SK-N-SH treated with all-trans-retinoic acid at 6 μM for 48 hours (cell line): ENCODE measurements at regions not wholly inside any gene's neighbourhood (a gene's known extent, or its start where the extent isn't known, plus 50 kb on each side); places are given as distances from the start of the nearest gene placed in this dataset.

Experiments
- ATAC-seq: fragments of 200-7000 bp; cut with Tn5 transposase; 3 replicates; pipeline ENCODE4 v1.9.1; 2020; ENCODE audit warnings: mild to moderate bottlenecking, moderate library complexity
- ARNTL ChIP-seq: fragments of 450-650 bp; formaldehyde crosslinking; IDR thresholded peaks from 2 replicates; pipeline ENCODE4 v1.5.0; 2020; ENCODE audit warnings: low read depth, mild to moderate bottlenecking, moderate library complexity, borderline replicate concordance
- BACH2 ChIP-seq: fragments of 250-450 bp; sonication (Bioruptor Pico); IDR thresholded peaks from 2 replicates; pipeline ENCODE4 v1.9.0; 2021; ENCODE audit warnings: mild to moderate bottlenecking, borderline replicate concordance
- CREB5 ChIP-seq: fragments of 250-450 bp; sonication (Bioruptor Pico); IDR thresholded peaks from 2 replicates; pipeline ENCODE4 v1.5.1; 2020; ENCODE audit warnings: low read depth, mild to moderate bottlenecking, moderate library complexity
- CSDC2 ChIP-seq: fragments of 250-450 bp; sonication (Bioruptor Pico); IDR thresholded peaks from 2 replicates; pipeline ENCODE4 v1.5.0; 2020; ENCODE audit warnings: mild to moderate bottlenecking, moderate library complexity
- CSRNP3 ChIP-seq: fragments of 250-450 bp; sonication (Bioruptor Pico); IDR thresholded peaks from 2 replicates; pipeline ENCODE4 v1.5.1; 2021; ENCODE audit warnings: mild to moderate bottlenecking, moderate library complexity
- ESRRG ChIP-seq: fragments of 250-450 bp; sonication (Bioruptor Pico); IDR thresholded peaks from 2 replicates; pipeline ENCODE4 v1.6.1; 2021; ENCODE audit warnings: mild to moderate bottlenecking
- GLIS3 ChIP-seq: fragments of 250-450 bp; sonication (Bioruptor Pico); IDR thresholded peaks from 2 replicates; pipeline ENCODE4 v1.5.0; 2020; ENCODE audit warnings: mild to moderate bottlenecking, moderate library complexity
- PATZ1 ChIP-seq: fragments of 250-450 bp; sonication (Bioruptor Pico); IDR thresholded peaks from 2 replicates; pipeline ENCODE4 v1.8.0; 2020; ENCODE audit warnings: mild to moderate bottlenecking, moderate library complexity, borderline replicate concordance
- POU6F1 ChIP-seq: fragments of 250-450 bp; sonication (Bioruptor Pico); IDR thresholded peaks from 2 replicates; pipeline ENCODE4 v1.8.0; 2021; ENCODE audit warnings: low read depth, mild to moderate bottlenecking, moderate library complexity, borderline replicate concordance
- PPARA ChIP-seq: fragments of 250-450 bp; sonication (Bioruptor Pico); IDR thresholded peaks from 2 replicates; pipeline ENCODE4 v1.5.0; 2020; ENCODE audit warnings: mild to moderate bottlenecking, borderline replicate concordance
- RARB ChIP-seq: fragments of 250-450 bp; sonication (Bioruptor Pico); IDR thresholded peaks from 2 replicates; pipeline ENCODE4 v1.8.0; 2021; ENCODE audit warnings: mild to moderate bottlenecking, moderate library complexity
- SNAI2 ChIP-seq: fragments of 250-450 bp; sonication (Bioruptor Pico); IDR thresholded peaks from 2 replicates; pipeline ENCODE4 v1.5.0; 2020; ENCODE audit warnings: mild to moderate bottlenecking, moderate library complexity
- TCF4 ChIP-seq: fragments of 250-450 bp; sonication (Bioruptor Pico); IDR thresholded peaks from 2 replicates; pipeline ENCODE4 v1.8.0; 2021; ENCODE audit warnings: mild to moderate bottlenecking, moderate library complexity, borderline replicate concordance
- TOX ChIP-seq: fragments of 250-450 bp; sonication (Bioruptor Pico); IDR thresholded peaks from 2 replicates; pipeline ENCODE4 v1.8.0; 2021; ENCODE audit warnings: mild to moderate bottlenecking, moderate library complexity, borderline replicate concordance
- TSHZ2 ChIP-seq: fragments of 250-450 bp; sonication (Bioruptor Pico); IDR thresholded peaks from 2 replicates; pipeline ENCODE4 v1.5.0; 2020; ENCODE audit warnings: mild to moderate bottlenecking, moderate library complexity
- ZC3H10 ChIP-seq: fragments of 250-450 bp; sonication (Bioruptor Pico); IDR thresholded peaks from 2 replicates; pipeline ENCODE4 v1.5.1; 2021; ENCODE audit warnings: mild to moderate bottlenecking, moderate library complexity
- ZFP3 ChIP-seq: fragments of 250-450 bp; sonication (Bioruptor Pico); IDR thresholded peaks from 2 replicates; pipeline ENCODE4 v1.5.0; 2020; ENCODE audit warnings: mild to moderate bottlenecking, moderate library complexity
- ZFP30 ChIP-seq: fragments of 450-650 bp; formaldehyde crosslinking; IDR thresholded peaks from 2 replicates; pipeline ENCODE4 v1.5.0; 2022; ENCODE audit warnings: mild to moderate bottlenecking, moderate library complexity
- ZNF565 ChIP-seq: fragments of 450-650 bp; formaldehyde crosslinking; conservative IDR thresholded peaks from 2 replicates; pipeline ENCODE4 v1.5.0; 2020; ENCODE audit warnings: low read depth, mild to moderate bottlenecking, moderate library complexity
- ZNF70 ChIP-seq: fragments of 450-650 bp; formaldehyde crosslinking; IDR thresholded peaks from 2 replicates; pipeline ENCODE4 v1.5.0; 2020; ENCODE audit warnings: mild to moderate bottlenecking, moderate library complexity
- ZNF8 ChIP-seq: fragments of 450-650 bp; formaldehyde crosslinking; IDR thresholded peaks from 2 replicates; pipeline ENCODE4 v1.5.0; 2020; ENCODE audit warnings: mild to moderate bottlenecking, moderate library complexity

GRCh38 chr13:112213467-112214255 is 146.7 kb downstream of the SOX1 start:
- no peak for ATAC-seq
- TF ChIP-seq RARB (CRISPR knock-in tag), result no peak
- TF ChIP-seq GLIS3 (CRISPR knock-in tag), result no peak
- TF ChIP-seq ZNF565 (CRISPR knock-in tag), result no peak
- TF ChIP-seq TSHZ2 (CRISPR knock-in tag), result no peak
- TF ChIP-seq PPARA, result no peak
- TF ChIP-seq POU6F1 (CRISPR knock-in tag), result no peak
- no peak for TF ChIP-seq ZNF8
- TF ChIP-seq ARNTL (CRISPR knock-in tag), result no peak
- no peak for TF ChIP-seq CREB5 (CRISPR knock-in tag)
- TF ChIP-seq ZC3H10 (CRISPR knock-in tag), result no peak
- no peak for TF ChIP-seq SNAI2 (CRISPR knock-in tag)
- no peak for TF ChIP-seq CSRNP3 (CRISPR knock-in tag)
- no peak for TF ChIP-seq BACH2
- no peak for TF ChIP-seq ESRRG
- no peak for TF ChIP-seq TOX (CRISPR knock-in tag)
- TF ChIP-seq ZFP3 (CRISPR knock-in tag), result no peak
- TF ChIP-seq CSDC2 (CRISPR knock-in tag), result no peak
- no peak for TF ChIP-seq TCF4 (CRISPR knock-in tag)
- no peak for TF ChIP-seq ZNF70 (CRISPR knock-in tag)

GRCh38 chr13:112215871-112216270 is 148.9 kb downstream of the SOX1 start:
- ATAC-seq, result no peak
- no peak for TF ChIP-seq ZNF565 (CRISPR knock-in tag)
- TF ChIP-seq ARNTL (CRISPR knock-in tag), result no peak
- TF ChIP-seq ZFP30 (CRISPR knock-in tag), result no peak
- TF ChIP-seq CREB5 (CRISPR knock-in tag), result no peak
- no peak for TF ChIP-seq GLIS3 (CRISPR knock-in tag)
- TF ChIP-seq ZC3H10 (CRISPR knock-in tag), result no peak

GRCh38 chr13:112217431-112217830 is 150.5 kb downstream of the SOX1 start:
- ATAC-seq, result no peak
- no peak for TF ChIP-seq ARNTL (CRISPR knock-in tag)
- TF ChIP-seq ESRRG, result no peak
- TF ChIP-seq TOX (CRISPR knock-in tag), result no peak
- no peak for TF ChIP-seq SNAI2 (CRISPR knock-in tag)
- no peak for TF ChIP-seq RARB (CRISPR knock-in tag)
- no peak for TF ChIP-seq CREB5 (CRISPR knock-in tag)
- TF ChIP-seq TSHZ2 (CRISPR knock-in tag), result no peak
- no peak for TF ChIP-seq CSDC2 (CRISPR knock-in tag)
- no peak for TF ChIP-seq ZNF8
- no peak for TF ChIP-seq PATZ1 (CRISPR knock-in tag)
- no peak for TF ChIP-seq GLIS3 (CRISPR knock-in tag)
